Uterus (tissue), 2 donors: ENCODE measurements at regions not wholly inside any gene's neighbourhood (a gene's known extent, or its start where the extent isn't known, plus 50 kb on each side); places are given as distances from the start of the nearest gene placed in this dataset.

ENCODE experiments used
- POLR2A ChIP-seq, 2 donors: fragments of 450-650 bp; IDR thresholded peaks; one replicate each; pipeline ENCODE4 v1.6.1; 2016; ENCODE audit warnings: antibody characterized with exemption in 2 of 2, mild to moderate bottlenecking in 1 of 2, moderate library complexity in 1 of 2
- TF ChIP-seq, protein P1 (sequence below), 4 experiments: fragments of 200-600 bp in 2 of 4; fragments of 450-650 bp in 2 of 4; sonication (generic) in 2 of 4; IDR thresholded peaks; one replicate each; pipeline ENCODE4 v1.5.1; 2016 to 2019; ENCODE audit warnings: antibody characterized with exemption in 4 of 4, mild to moderate bottlenecking in 2 of 4, moderate library complexity in 1 of 4

DNA sequence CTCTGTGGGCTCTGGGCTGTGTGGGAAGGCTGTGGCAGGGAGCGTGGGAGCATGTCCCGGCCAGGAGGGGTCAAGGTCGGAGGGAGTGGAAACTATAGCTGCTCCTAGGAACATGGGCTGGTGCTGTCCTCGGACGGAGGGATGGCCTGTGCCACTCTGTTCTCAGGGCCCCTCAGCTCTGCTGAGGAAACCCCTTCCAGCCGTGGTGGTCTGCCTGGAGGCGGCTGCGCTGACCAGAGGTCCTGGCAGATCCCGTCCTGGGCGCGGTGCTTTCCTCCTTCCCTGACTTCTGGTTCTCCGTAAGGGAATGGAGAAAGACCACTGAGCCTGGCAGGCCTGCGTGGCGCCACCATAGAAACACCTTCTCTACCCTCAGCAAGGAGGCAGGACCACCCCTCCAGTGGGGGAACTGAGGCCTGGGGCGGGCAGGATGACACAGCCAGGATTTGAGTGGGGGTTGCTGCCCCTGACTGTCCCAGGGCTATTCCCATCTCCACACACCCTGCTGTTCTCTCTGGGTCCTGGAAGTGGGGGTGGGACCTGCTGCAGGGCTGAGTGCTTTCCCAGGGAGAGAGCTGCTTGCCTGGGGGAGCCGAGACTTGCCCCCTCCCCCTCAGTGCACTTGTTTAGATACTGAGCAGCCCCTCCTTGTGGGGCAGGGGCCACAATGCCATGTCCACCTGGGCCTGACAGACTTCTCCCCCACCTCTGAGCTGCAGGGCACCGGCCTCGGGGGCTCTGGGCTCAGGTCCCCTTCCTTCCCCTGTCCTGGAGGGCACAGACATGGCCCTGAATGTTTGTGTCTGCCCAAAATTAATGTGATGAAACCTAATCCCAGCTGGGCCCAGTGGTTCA, 301.0 kb upstream of the HS6ST1 start:
- TF ChIP-seq, protein P1, sequence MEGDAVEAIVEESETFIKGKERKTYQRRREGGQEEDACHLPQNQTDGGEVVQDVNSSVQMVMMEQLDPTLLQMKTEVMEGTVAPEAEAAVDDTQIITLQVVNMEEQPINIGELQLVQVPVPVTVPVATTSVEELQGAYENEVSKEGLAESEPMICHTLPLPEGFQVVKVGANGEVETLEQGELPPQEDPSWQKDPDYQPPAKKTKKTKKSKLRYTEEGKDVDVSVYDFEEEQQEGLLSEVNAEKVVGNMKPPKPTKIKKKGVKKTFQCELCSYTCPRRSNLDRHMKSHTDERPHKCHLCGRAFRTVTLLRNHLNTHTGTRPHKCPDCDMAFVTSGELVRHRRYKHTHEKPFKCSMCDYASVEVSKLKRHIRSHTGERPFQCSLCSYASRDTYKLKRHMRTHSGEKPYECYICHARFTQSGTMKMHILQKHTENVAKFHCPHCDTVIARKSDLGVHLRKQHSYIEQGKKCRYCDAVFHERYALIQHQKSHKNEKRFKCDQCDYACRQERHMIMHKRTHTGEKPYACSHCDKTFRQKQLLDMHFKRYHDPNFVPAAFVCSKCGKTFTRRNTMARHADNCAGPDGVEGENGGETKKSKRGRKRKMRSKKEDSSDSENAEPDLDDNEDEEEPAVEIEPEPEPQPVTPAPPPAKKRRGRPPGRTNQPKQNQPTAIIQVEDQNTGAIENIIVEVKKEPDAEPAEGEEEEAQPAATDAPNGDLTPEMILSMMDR (IDR thresholded peaks at IDR 0.05): no peak
- no peak for TF ChIP-seq POLR2A (IDR thresholded peaks at IDR 0.05)
